OCI-LY7 (cell line): ENCODE measurements at regions not wholly inside any gene's neighbourhood (a gene's known extent, or its start where the extent isn't known, plus 50 kb on each side); places are given as distances from the start of the nearest gene placed in this dataset.
"Not testable (repeated sequence)": the region's sequence is repeated elsewhere in the genome, so short reads cannot be mapped to it uniquely, and the experiment has no call there.

Experiments
- EZH2phosphoT487 ChIP-seq: fragments of 200-600 bp; sonication (generic); IDR thresholded peaks from 2 replicates; pipeline ENCODE4 v1.6.1; 2018; ENCODE audit warnings: low read depth, borderline replicate concordance, mild to moderate bottlenecking, mixed run types, antibody characterized with exemption, low read length, moderate library complexity, mixed read lengths
- TF ChIP-seq, protein P1 (sequence below): fragments of 200-600 bp; sonication (generic); conservative IDR thresholded peaks from 2 replicates; pipeline ENCODE4 v1.5.1; 2014; ENCODE audit warnings: mild to moderate bottlenecking, antibody characterized with exemption, low read length, moderate library complexity, mixed read lengths

DNA sequence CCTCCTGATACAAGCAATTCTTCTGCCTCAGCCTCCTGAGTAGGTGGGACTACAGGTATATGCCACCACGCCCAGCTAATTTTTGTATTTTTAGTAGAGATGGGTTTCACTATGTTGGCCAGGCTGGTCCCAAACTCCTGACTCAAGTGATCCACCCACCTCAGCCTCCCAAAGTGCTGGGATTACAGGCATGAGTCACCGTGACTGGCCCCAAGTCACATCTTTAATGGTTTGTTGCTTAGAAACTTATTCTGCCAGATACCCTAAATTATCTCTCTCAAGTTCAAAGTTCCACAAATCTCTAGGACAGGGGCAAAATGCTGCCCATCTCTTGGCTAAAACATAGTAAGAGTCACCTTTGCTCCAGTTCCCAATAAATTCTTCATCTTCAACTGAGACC, 444.1 kb upstream of the HSF2 start:
- TF ChIP-seq, protein P1, sequence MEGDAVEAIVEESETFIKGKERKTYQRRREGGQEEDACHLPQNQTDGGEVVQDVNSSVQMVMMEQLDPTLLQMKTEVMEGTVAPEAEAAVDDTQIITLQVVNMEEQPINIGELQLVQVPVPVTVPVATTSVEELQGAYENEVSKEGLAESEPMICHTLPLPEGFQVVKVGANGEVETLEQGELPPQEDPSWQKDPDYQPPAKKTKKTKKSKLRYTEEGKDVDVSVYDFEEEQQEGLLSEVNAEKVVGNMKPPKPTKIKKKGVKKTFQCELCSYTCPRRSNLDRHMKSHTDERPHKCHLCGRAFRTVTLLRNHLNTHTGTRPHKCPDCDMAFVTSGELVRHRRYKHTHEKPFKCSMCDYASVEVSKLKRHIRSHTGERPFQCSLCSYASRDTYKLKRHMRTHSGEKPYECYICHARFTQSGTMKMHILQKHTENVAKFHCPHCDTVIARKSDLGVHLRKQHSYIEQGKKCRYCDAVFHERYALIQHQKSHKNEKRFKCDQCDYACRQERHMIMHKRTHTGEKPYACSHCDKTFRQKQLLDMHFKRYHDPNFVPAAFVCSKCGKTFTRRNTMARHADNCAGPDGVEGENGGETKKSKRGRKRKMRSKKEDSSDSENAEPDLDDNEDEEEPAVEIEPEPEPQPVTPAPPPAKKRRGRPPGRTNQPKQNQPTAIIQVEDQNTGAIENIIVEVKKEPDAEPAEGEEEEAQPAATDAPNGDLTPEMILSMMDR, result not testable (repeated sequence)
- not testable (repeated sequence) for TF ChIP-seq EZH2phosphoT487
